Endothelial cell of umbilical vein (primary cell): ENCODE measurements at regions not wholly inside any gene's neighbourhood (a gene's known extent, or its start where the extent isn't known, plus 50 kb on each side); places are given as distances from the start of the nearest gene placed in this dataset.

ENCODE experiments used
- EZH2 ChIP-seq: IDR thresholded peaks from 2 replicates; pipeline ENCODE4 v1.6.1; 2012; ENCODE audit warnings: borderline replicate concordance, low read depth, mild to moderate bottlenecking, moderate library complexity, low read length, inconsistent platforms; ENCODE audit not compliant: severe bottlenecking
- MYC ChIP-seq: IDR thresholded peaks from one replicate; pipeline ENCODE4 v1.6.1; 2011; ENCODE audit warnings: mild to moderate bottlenecking, low read depth, low read length
- POLR2A ChIP-seq: IDR thresholded peaks from 2 replicates; pipeline ENCODE4 v1.6.1; 2012; ENCODE audit warnings: low read depth, mild to moderate bottlenecking, control low read depth, low read length
- TF ChIP-seq, protein P1 (sequence below), 2 donors: IDR thresholded peaks; 1 replicate in 1 of 2; 2 replicates in 1 of 2; pipeline ENCODE4 v1.5.1; 2011; ENCODE audit warnings: low read length in 2 of 2, mild to moderate bottlenecking in 2 of 2, moderate library complexity in 2 of 2, control low read depth in 1 of 2, inconsistent platforms in 1 of 2, low read depth in 1 of 2; ENCODE audit not compliant: insufficient read depth in 1 of 2; ENCODE audit errors: extremely low read depth in 1 of 2
- TF ChIP-seq, protein P2 (sequence below): IDR thresholded peaks from 2 replicates; pipeline ENCODE4 v1.6.1; 2011; ENCODE audit not compliant: insufficient read depth, insufficient read length

DNA sequence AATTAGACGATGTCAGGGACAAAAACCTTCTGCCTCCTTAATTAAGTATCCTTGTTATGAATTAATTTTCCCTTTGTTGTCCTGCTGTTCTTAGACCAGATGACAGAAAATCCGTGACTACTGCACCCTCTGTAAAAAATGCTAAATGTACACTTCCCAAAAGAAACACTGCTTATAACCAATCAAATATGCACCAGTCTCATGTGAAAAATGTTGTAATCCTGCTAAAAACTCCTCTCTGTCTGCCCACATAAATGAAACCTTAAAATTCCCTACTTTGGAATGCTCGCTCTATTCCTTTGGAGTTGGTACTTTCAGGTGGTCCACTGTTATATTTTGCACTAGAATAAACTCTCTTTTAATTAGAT lies 366.8 kb upstream of the CCDC179 start:
- TF ChIP-seq, protein P1, sequence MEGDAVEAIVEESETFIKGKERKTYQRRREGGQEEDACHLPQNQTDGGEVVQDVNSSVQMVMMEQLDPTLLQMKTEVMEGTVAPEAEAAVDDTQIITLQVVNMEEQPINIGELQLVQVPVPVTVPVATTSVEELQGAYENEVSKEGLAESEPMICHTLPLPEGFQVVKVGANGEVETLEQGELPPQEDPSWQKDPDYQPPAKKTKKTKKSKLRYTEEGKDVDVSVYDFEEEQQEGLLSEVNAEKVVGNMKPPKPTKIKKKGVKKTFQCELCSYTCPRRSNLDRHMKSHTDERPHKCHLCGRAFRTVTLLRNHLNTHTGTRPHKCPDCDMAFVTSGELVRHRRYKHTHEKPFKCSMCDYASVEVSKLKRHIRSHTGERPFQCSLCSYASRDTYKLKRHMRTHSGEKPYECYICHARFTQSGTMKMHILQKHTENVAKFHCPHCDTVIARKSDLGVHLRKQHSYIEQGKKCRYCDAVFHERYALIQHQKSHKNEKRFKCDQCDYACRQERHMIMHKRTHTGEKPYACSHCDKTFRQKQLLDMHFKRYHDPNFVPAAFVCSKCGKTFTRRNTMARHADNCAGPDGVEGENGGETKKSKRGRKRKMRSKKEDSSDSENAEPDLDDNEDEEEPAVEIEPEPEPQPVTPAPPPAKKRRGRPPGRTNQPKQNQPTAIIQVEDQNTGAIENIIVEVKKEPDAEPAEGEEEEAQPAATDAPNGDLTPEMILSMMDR (IDR thresholded peaks at IDR 0.05; ENCODE audit: extremely low read depth in 1 of 2, insufficient read depth in 1 of 2, low read depth in 1 of 2, low read length in 2 of 2), result no peak
- TF ChIP-seq POLR2A (no peak), EZH2 (no peak), MYC (no peak)
- TF ChIP-seq, protein P2, sequence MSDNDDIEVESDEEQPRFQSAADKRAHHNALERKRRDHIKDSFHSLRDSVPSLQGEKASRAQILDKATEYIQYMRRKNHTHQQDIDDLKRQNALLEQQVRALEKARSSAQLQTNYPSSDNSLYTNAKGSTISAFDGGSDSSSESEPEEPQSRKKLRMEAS, result no peak
